ENCODE measurements at regions not wholly inside any gene's neighbourhood (a gene's known extent, or its start where the extent isn't known, plus 50 kb on each side); places are given as distances from the start of the nearest gene placed in this dataset.

GRCh38 chr2:157191186-157191585 is 66.3 kb upstream of the GALNT5 start:
- no peak for DNase-seq

DNA sequence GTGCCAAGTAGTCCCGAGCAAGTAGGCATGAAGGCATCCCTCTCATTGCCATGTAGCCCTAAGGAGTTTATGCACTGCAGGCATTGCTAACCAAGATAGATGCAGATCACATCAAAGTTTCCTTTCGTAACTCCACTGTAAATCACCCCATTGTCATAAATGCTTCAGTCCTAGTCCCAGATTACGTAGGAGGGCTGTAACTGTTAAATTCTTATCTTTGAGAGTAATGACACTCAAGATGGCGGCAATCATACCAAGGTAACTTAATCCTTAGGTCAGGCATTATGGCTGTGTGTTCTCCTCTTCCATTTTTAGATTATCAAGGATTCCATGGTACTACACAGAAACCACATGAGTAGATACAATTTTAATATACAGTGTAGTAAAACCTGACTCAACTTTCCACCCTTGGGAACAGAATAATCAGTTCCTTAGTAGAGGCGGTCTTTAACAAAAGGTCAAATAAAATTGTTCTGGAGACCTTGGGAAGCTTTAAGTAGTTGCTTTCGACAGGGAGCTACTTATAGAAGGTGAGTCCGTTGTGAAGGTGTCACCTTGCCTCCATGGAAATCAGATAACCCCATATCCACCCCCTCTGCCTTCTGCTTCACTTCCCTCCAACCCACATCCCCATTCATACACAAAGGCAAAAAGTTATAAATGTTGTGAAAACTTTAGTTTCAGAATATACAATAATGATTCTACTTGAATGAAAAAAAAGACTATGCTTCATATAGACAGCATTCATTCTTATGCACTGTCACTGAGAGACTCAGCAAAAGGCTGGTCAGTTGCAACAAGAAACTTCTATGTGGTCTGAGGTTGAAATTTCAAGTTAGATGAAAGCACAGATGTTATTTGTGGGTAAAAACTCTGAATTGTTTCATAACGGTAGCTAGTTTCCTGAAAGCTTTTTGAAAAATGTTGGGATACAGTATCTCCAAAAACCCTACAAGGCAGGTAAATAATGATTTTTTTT is 64.8 kb upstream of the GALNT5 start:
- DNase-seq, result no peak

- DNase-seq, result no peak
These were observed 64.0 kb upstream of the GALNT5 start for GRCh38 chr2:157193461-157193860.

- peak in 1 of 14 donors; percentile 62 for DNase-seq
These were observed 63.3 kb upstream of the GALNT5 start for GRCh38 chr2:157194097-157194688.

- DNase-seq, result no peak
These were observed 62.7 kb upstream of the GALNT5 start for GRCh38 chr2:157194844-157195243.

DNA sequence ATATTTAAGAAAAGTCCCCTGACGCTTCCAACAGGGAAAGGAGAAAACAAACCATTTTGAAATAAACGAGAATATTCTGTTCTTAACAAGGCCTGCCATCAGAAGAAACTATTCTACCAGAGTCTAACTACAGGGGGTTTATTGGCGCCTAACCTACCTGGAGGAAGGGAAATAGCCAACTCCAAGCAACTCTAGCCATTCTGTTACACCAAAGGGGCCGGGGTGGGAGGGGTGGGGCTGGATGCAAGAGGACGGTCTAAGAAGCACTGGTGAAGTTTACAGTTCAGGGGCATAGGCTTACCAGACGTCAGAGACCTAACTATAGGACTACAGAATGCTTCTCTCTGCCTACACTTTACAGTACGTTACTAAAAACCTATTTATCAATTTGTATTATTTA is 60.5 kb upstream of the GALNT5 start:
- no peak for DNase-seq

DNA sequence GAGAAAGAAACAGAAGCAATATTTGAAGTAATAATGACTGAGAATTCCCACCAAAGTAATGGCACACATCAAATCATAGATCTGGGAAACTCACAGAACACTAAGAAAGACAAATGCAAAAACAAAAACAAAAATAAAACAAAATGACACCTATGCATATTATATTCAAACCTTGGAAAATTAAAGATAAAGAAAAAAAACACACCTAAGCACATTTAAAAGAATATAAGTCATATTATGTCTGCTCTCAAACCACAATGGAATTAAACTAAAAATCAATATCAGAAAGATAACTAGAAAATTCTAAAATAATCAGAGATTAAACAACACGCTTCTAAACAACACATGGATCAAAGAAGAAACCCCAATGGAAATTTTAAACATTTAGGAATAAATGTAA is 59.7 kb upstream of the GALNT5 start:
- no peak for DNase-seq

DNA sequence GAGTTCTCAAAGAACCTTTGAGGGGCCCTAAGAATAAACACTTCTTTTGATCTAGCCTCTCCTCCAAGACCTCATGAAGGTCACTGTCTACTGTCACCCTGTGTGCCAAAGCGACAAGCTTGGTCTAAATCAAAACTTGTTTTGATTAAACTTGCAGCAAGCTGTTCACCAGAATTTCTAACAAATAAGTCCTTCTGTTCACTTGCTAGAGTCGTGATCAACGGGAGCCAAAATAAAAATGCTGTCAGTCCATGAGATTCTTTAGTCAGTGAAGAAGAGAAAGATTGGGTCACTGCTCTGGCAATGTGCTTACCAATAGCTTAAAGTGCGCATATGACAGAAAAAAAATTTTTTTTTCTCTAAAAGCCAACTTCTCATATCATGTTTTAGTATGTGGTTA is 53.9 kb upstream of the GALNT5 start:
- DNase-seq, result no peak

GRCh38 chr2:157204401-157204800 is 53.1 kb upstream of the GALNT5 start:
- DNase-seq, result no peak

DNA sequence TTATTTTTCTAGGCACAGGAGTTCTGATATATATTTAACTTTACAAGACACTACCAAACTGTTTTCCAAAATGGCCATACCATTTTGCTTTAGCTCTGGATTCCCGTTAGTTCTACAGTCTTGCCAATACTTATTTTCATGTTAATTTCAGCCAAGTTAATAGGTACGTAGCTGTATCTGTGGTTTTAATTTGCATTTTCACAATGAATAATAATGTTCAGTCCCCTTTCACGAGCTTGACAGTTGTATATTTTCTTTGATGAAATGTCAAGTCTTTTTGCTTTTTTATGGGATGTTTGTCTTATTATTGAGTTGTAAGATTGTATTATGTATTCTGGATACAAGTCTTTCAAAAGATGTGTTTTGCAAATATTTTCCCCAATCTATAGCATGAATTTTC is 50.6 kb upstream of the GALNT5 start:
- DNase-seq, result no peak

Measured in C1 segment of cervical spinal cord (tissue), 14 donors.